Thyroid gland (tissue), 4 donors: ENCODE measurements at regions not wholly inside any gene's neighbourhood (a gene's known extent, or its start where the extent isn't known, plus 50 kb on each side); places are given as distances from the start of the nearest gene placed in this dataset.

Experiments used
- POLR2A ChIP-seq, 2 donors: fragments of 450-650 bp; IDR thresholded peaks; one replicate each; pipeline ENCODE4 v1.6.1; 2017; ENCODE audit warnings: antibody characterized with exemption in 2 of 2, mild to moderate bottlenecking in 2 of 2, moderate library complexity in 1 of 2
- TF ChIP-seq, protein P1 (sequence below), 6 experiments: fragments of 200-600 bp in 3 of 6; fragments of 450-650 bp in 3 of 6; sonication (generic) in 3 of 6; IDR thresholded peaks; one replicate each; pipeline ENCODE4 v1.5.1; 2016 to 2019; ENCODE audit warnings: antibody characterized with exemption in 6 of 6, mild to moderate bottlenecking in 2 of 6, inconsistent platforms in 1 of 6, moderate library complexity in 1 of 6

DNA sequence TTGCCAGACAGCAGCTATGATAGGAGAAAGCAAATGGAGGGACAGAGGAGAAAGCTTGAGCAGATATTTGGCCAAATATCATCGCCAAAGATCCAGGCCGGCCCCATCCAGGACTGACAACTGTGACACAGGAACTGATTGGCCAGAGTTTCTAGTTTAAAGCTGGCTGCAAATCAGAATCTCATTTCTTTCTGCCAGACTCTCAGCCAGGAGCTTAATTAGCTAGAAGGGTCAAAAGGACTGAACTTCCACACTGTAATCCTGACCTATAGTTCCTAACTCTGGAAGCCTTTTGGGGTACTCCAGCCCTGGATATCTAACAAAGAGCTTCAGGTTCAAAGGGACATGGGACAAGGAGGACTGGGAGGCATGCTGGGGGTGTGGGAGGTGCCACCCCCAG, 106.7 kb upstream of the GNG12 start:
- TF ChIP-seq, protein P1, sequence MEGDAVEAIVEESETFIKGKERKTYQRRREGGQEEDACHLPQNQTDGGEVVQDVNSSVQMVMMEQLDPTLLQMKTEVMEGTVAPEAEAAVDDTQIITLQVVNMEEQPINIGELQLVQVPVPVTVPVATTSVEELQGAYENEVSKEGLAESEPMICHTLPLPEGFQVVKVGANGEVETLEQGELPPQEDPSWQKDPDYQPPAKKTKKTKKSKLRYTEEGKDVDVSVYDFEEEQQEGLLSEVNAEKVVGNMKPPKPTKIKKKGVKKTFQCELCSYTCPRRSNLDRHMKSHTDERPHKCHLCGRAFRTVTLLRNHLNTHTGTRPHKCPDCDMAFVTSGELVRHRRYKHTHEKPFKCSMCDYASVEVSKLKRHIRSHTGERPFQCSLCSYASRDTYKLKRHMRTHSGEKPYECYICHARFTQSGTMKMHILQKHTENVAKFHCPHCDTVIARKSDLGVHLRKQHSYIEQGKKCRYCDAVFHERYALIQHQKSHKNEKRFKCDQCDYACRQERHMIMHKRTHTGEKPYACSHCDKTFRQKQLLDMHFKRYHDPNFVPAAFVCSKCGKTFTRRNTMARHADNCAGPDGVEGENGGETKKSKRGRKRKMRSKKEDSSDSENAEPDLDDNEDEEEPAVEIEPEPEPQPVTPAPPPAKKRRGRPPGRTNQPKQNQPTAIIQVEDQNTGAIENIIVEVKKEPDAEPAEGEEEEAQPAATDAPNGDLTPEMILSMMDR (IDR thresholded peaks at IDR 0.05), result no peak
- no peak for TF ChIP-seq POLR2A (IDR thresholded peaks at IDR 0.05)
